Esophagus squamous epithelium (tissue), 5 donors: ENCODE measurements at regions not wholly inside any gene's neighbourhood (a gene's known extent, or its start where the extent isn't known, plus 50 kb on each side); places are given as distances from the start of the nearest gene placed in this dataset.

Source experiments
- DNase-seq: peaks from one replicate; lab custom pipeline; 2025; lab: John Stamatoyannopoulos, UW
- H3K27ac ChIP-seq, 4 donors: fragments of 200-600 bp; sonication (generic); one replicate each; pipeline ENCODE4 v1.5.1; 2016 to 2019; ENCODE audit warnings: mild to moderate bottlenecking in 1 of 4
- H3K27me3 ChIP-seq, 4 donors: fragments of 200-600 bp; sonication (generic); 1 replicate in 3 of 4; 2 replicates in 1 of 4; pipeline versions ENCODE4 v1.5.1 to v1.6.0; 2017 to 2021; ENCODE audit warnings: antibody characterized with exemption in 1 of 4
- H3K36me3 ChIP-seq, 3 donors: fragments of 200-600 bp; sonication (generic); one replicate each; pipeline ENCODE4 v1.5.1; 2016 to 2019
- H3K4me1 ChIP-seq, 3 donors: fragments of 200-600 bp; sonication (generic); one replicate each; pipeline ENCODE4 v1.5.1; 2017 to 2019
- H3K4me3 ChIP-seq, 4 donors: fragments of 200-600 bp; sonication (generic); 1 replicate in 3 of 4; 2 replicates in 1 of 4; pipeline ENCODE4 v1.5.1; 2016 to 2019; ENCODE audit warnings: mild to moderate bottlenecking in 2 of 4, moderate library complexity in 1 of 4
- H3K9me3 ChIP-seq, 3 donors: fragments of 200-600 bp; sonication (generic); one replicate each; pipeline ENCODE4 v1.5.1; 2016 to 2019
- CTCF ChIP-seq, 6 experiments: fragments of 450-650 bp in 4 of 6; fragments of 200-600 bp in 2 of 6; sonication (generic) in 2 of 6; IDR thresholded peaks; one replicate each; pipeline ENCODE4 v1.5.1; 2016 to 2019; ENCODE audit warnings: antibody characterized with exemption in 6 of 6, mild to moderate bottlenecking in 4 of 6, moderate library complexity in 4 of 6
- POLR2A ChIP-seq, 4 donors: fragments of 450-650 bp; IDR thresholded peaks; one replicate each; pipeline ENCODE4 v1.6.1; 2017; ENCODE audit warnings: antibody characterized with exemption in 4 of 4, mild to moderate bottlenecking in 4 of 4, moderate library complexity in 3 of 4
- WGBS, 2 donors: methylation state at CpG; one replicate each; pipeline ENCODE4 v1.1.5; 2018; 5-methylcytosine and 5-hydroxymethylcytosine counted together
- intact Hi-C: fragments of 100-400 bp; cut with DNase I; formaldehyde crosslinking; loops from one replicate; pipeline ENCODE4 v1.15.0; 2022
- donor health status: DM: yes; HTN: yes; CAD: no.

GRCh38 chr4:104973708-104974107 is 173.0 kb upstream of the TET2 start:
- H3K36me3 ChIP-seq: no peaks in the 10 kb centered on the region
- no peak for DNase-seq

GRCh38 chr4:104975617-104976016 is 171.1 kb upstream of the TET2 start:
- TF ChIP-seq CTCF (IDR thresholded peaks at IDR 0.05) (no peak), POLR2A (IDR thresholded peaks at IDR 0.05) (no peak)
- intact Hi-C loops: no loop called here
- DNase-seq: no peak
- H3K27me3 ChIP-seq: no peaks in the 10 kb centered on the region
- no peak overlapping the region for H3K4me3 ChIP-seq
- no peaks in the 10 kb centered on the region for H3K36me3 ChIP-seq
- WGBS, 2 donors: 91% methylated on average over 1 of the region's 1 CpG; no CpG with 5 or more reads in 1 of the 2 donors
- H3K27ac ChIP-seq: no peak overlapping the region
- H3K4me1 ChIP-seq: peaks cover 0 to 25% (median 6%) of the 10 kb centered on the region in 3 donors
- no peaks in the 10 kb centered on the region for H3K9me3 ChIP-seq

More at GRCh38 chr4:104973708-104974107, 173.0 kb upstream of the TET2 start:
- no peaks in the 10 kb centered on the region for H3K27me3 ChIP-seq
- H3K9me3 ChIP-seq: no peaks in the 10 kb centered on the region
- H3K4me3 ChIP-seq: no peak overlapping the region
- peak overlapping the region in 1 of 4 donors; percentile 34 for H3K27ac ChIP-seq
- peaks cover 0 to 44% (median 10%) of the 10 kb centered on the region in 3 donors for H3K4me1 ChIP-seq
- no peak for TF ChIP-seq POLR2A (IDR thresholded peaks at IDR 0.05)
- no peak for TF ChIP-seq CTCF (IDR thresholded peaks at IDR 0.05)
- 53 to 64% methylated on average over 2 of the region's 2 CpGs for WGBS, 2 donors
- intact Hi-C loops: no loop called here

GRCh38 chr4:104976262-104976661 is 170.4 kb upstream of the TET2 start:
- intact Hi-C loops: no loop called here
- no peaks in the 10 kb centered on the region for H3K9me3 ChIP-seq
- DNase-seq: no peak
- TF ChIP-seq CTCF (IDR thresholded peaks at IDR 0.05) (no peak), POLR2A (IDR thresholded peaks at IDR 0.05) (no peak)
- peaks cover 0 to 19% (median 0%) of the 10 kb centered on the region in 3 donors for H3K4me1 ChIP-seq
- no peaks in the 10 kb centered on the region for H3K36me3 ChIP-seq
- H3K27me3 ChIP-seq: no peaks in the 10 kb centered on the region
- WGBS, 2 donors: 69 to 86% methylated on average over 2 of the region's 2 CpGs
- no peak overlapping the region for H3K27ac ChIP-seq
- no peak overlapping the region for H3K4me3 ChIP-seq

GRCh38 chr4:104979083-104979760 is 167.5 kb upstream of the TET2 start:
- intact Hi-C loops: no loop called here
- Histone ChIP-seq H3K4me1 (no peaks in the 10 kb centered on the region), H3K4me3 (no peak overlapping the region), H3K27me3 (no peaks in the 10 kb centered on the region), H3K9me3 (no peaks in the 10 kb centered on the region), H3K27ac (no peak overlapping the region), H3K36me3 (no peaks in the 10 kb centered on the region)
- DNase-seq: no peak
- 94 to 96% methylated on average over 2 to 4 of the region's 4 CpGs for WGBS, 2 donors
- TF ChIP-seq CTCF (IDR thresholded peaks at IDR 0.05): no peak
- no peak for TF ChIP-seq POLR2A (IDR thresholded peaks at IDR 0.05)

- no peaks in the 10 kb centered on the region for H3K27me3 ChIP-seq
- no peaks in the 10 kb centered on the region for H3K9me3 ChIP-seq
- 7 to 13% methylated on average over 1 of the region's 1 CpG for WGBS, 2 donors
- no peaks in the 10 kb centered on the region for H3K4me1 ChIP-seq
- no peaks in the 10 kb centered on the region for H3K36me3 ChIP-seq
- intact Hi-C loops: no loop called here
- H3K4me3 ChIP-seq: no peak overlapping the region
- no peak overlapping the region for H3K27ac ChIP-seq
- DNase-seq: no peak
- TF ChIP-seq POLR2A (IDR thresholded peaks at IDR 0.05): no peak
- TF ChIP-seq CTCF (IDR thresholded peaks at IDR 0.05): no peak
Measured at GRCh38 chr4:104983615-104984179, 163.0 kb upstream of the TET2 start.
